ENCODE measurements at regions not wholly inside any gene's neighbourhood (a gene's known extent, or its start where the extent isn't known, plus 50 kb on each side); places are given as distances from the start of the nearest gene placed in this dataset.

DNA sequence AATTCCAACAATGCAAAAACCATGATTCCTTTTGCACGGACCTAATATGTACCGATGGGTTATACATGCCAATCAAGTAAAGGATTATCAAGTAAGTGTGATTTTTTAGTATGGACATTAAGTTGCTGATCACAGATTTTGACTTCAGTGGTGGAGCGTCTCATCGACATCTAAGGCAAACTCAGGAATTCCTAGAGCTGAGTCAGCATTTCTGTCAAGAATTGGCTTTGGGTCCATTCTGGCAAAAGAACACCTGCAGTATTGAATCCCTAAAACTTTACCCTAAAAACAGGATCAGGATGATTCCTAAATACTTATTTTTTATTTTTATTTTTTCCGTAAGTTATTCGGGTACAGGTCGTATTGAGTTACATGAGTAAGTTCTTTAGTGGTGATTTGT, 83.6 kb downstream of the HPGD start:
- Histone ChIP-seq H3K36me3 (ENCODE audit: control insufficient read depth, insufficient read depth, low read length) (no peaks in the 10 kb centered on the region), H3K4me1 (ENCODE audit: control insufficient read depth, insufficient read depth, low read length) (no peaks in the 10 kb centered on the region), H3K27me3 (ENCODE audit: control insufficient read depth, insufficient read depth, low read length) (no peaks in the 10 kb centered on the region), H3K9me3 (ENCODE audit: control insufficient read depth, insufficient read depth, low read depth, low read length) (no peaks in the 10 kb centered on the region), H3K27ac (ENCODE audit: low read length) (no peak overlapping the region), H3K4me3 (ENCODE audit: low read depth in 2 of 2, low read length in 2 of 2) (no peak overlapping the region)
- ChIA-PET CTCF (no interaction called here), POLR2A (no interaction called here)
- in situ Hi-C loops (cut with HindIII; ENCODE audit: low pct_unique_long_range_greater_than_20kb, low sequenced_read_pairs) (no loop called here), intact Hi-C loops (cut with micrococcal nuclease; ENCODE audit: unreplicated experiment) (no loop called here)
- TF ChIP-seq SIN3A (IDR thresholded peaks at IDR 0.05; ENCODE audit: borderline replicate concordance, insufficient read depth, low read depth, low read length) (no peak), TCF7L2 (IDR thresholded peaks at IDR 0.05; ENCODE audit: low read depth, low read length) (no peak), POLR2AphosphoS5 (IDR thresholded peaks at IDR 0.05; ENCODE audit: low read depth, low read length) (no peak)
- TF ChIP-seq, protein P1, sequence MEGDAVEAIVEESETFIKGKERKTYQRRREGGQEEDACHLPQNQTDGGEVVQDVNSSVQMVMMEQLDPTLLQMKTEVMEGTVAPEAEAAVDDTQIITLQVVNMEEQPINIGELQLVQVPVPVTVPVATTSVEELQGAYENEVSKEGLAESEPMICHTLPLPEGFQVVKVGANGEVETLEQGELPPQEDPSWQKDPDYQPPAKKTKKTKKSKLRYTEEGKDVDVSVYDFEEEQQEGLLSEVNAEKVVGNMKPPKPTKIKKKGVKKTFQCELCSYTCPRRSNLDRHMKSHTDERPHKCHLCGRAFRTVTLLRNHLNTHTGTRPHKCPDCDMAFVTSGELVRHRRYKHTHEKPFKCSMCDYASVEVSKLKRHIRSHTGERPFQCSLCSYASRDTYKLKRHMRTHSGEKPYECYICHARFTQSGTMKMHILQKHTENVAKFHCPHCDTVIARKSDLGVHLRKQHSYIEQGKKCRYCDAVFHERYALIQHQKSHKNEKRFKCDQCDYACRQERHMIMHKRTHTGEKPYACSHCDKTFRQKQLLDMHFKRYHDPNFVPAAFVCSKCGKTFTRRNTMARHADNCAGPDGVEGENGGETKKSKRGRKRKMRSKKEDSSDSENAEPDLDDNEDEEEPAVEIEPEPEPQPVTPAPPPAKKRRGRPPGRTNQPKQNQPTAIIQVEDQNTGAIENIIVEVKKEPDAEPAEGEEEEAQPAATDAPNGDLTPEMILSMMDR (IDR thresholded peaks at IDR 0.05) = no peak
- TF ChIP-seq, protein P2, sequence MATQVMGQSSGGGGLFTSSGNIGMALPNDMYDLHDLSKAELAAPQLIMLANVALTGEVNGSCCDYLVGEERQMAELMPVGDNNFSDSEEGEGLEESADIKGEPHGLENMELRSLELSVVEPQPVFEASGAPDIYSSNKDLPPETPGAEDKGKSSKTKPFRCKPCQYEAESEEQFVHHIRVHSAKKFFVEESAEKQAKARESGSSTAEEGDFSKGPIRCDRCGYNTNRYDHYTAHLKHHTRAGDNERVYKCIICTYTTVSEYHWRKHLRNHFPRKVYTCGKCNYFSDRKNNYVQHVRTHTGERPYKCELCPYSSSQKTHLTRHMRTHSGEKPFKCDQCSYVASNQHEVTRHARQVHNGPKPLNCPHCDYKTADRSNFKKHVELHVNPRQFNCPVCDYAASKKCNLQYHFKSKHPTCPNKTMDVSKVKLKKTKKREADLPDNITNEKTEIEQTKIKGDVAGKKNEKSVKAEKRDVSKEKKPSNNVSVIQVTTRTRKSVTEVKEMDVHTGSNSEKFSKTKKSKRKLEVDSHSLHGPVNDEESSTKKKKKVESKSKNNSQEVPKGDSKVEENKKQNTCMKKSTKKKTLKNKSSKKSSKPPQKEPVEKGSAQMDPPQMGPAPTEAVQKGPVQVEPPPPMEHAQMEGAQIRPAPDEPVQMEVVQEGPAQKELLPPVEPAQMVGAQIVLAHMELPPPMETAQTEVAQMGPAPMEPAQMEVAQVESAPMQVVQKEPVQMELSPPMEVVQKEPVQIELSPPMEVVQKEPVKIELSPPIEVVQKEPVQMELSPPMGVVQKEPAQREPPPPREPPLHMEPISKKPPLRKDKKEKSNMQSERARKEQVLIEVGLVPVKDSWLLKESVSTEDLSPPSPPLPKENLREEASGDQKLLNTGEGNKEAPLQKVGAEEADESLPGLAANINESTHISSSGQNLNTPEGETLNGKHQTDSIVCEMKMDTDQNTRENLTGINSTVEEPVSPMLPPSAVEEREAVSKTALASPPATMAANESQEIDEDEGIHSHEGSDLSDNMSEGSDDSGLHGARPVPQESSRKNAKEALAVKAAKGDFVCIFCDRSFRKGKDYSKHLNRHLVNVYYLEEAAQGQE (IDR thresholded peaks at IDR 0.05; ENCODE audit: insufficient read depth in 1 of 2, low read depth in 2 of 2, low read length in 1 of 2) = no peak
- no TSS peak for BruUV-seq (replicated peaks)
- ATAC-seq (no peak), DNase-seq (ENCODE audit: low read depth, low spot score) (no peak)

DNA sequence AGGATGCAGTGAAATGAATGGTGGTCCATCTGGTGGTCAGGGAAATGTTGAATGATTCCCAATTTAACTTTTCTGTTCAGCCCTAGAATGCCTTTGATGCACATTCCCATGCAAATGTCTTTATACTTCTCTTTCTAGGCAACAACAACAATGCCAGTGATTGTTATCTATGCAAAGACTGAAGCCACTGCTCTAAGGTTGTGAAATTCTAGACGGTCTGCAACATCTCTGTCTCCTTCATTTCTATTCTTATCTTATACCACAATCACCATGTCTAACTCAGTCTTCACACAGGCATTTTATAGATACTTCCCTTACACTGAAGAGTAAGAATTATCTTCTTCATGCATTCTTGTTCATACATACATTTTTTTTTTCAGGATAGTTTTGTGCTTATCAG, 84.5 kb downstream of the HPGD start:
- BruUV-seq (replicated peaks) = no TSS peak
- no peak for ATAC-seq
- intact Hi-C loops (cut with micrococcal nuclease; ENCODE audit: unreplicated experiment) = no loop called here
- TF ChIP-seq, protein P2 (IDR thresholded peaks at IDR 0.05; ENCODE audit: insufficient read depth in 1 of 2, low read depth in 2 of 2, low read length in 1 of 2) = no peak
- TF ChIP-seq POLR2AphosphoS5 (IDR thresholded peaks at IDR 0.05; ENCODE audit: low read depth, low read length) (no peak), SIN3A (IDR thresholded peaks at IDR 0.05; ENCODE audit: borderline replicate concordance, insufficient read depth, low read depth, low read length) (no peak), TCF7L2 (IDR thresholded peaks at IDR 0.05; ENCODE audit: low read depth, low read length) (no peak)
- TF ChIP-seq, protein P1 (IDR thresholded peaks at IDR 0.05) = no peak
- Histone ChIP-seq H3K27ac (ENCODE audit: low read length) (no peak overlapping the region), H3K27me3 (ENCODE audit: control insufficient read depth, insufficient read depth, low read length) (no peaks in the 10 kb centered on the region), H3K9me3 (ENCODE audit: control insufficient read depth, insufficient read depth, low read depth, low read length) (no peaks in the 10 kb centered on the region), H3K4me3 (ENCODE audit: low read depth in 2 of 2, low read length in 2 of 2) (no peak overlapping the region), H3K4me1 (ENCODE audit: control insufficient read depth, insufficient read depth, low read length) (no peaks in the 10 kb centered on the region), H3K36me3 (ENCODE audit: control insufficient read depth, insufficient read depth, low read length) (no peaks in the 10 kb centered on the region)
- CTCF ChIA-PET = no interaction called here
- no peak for DNase-seq (ENCODE audit: low read depth, low spot score)
- in situ Hi-C loops (cut with HindIII; ENCODE audit: low pct_unique_long_range_greater_than_20kb, low sequenced_read_pairs) = no loop called here
- POLR2A ChIA-PET = no interaction called here

All from Panc1 (cell line).